HG03159 (cell line): ENCODE measurements at regions not wholly inside any gene's neighbourhood (a gene's known extent, or its start where the extent isn't known, plus 50 kb on each side); places are given as distances from the start of the nearest gene placed in this dataset.

Experiments
- ATAC-seq: cut with Tn5 transposase; IDR thresholded peaks from one replicate; pipeline ENCODE4 v1.9.1; 2021; ENCODE audit warnings: mild to moderate bottlenecking, moderate library complexity; ENCODE audit not compliant: unreplicated experiment

GRCh38 chr20:48284315-48284714 lies 499.0 kb upstream of the SULF2 start:
- no peak for ATAC-seq

- no peak for ATAC-seq
Measured at GRCh38 chr20:48283470-48284110, 498.3 kb upstream of the SULF2 start.

- no peak for ATAC-seq
Measured at GRCh38 chr20:48282591-48283228, 497.4 kb upstream of the SULF2 start.

GRCh38 chr20:48281501-48281900 lies 496.2 kb upstream of the SULF2 start:
- ATAC-seq, result no peak

- ATAC-seq, result no peak
Measured at GRCh38 chr20:48278961-48279481, 493.7 kb upstream of the SULF2 start.

GRCh38 chr20:48277266-48277665 lies 492.0 kb upstream of the SULF2 start:
- ATAC-seq, result no peak

GRCh38 chr20:48276021-48276342 lies 490.7 kb upstream of the SULF2 start:
- ATAC-seq, result no peak

GRCh38 chr20:48275286-48276020 lies 490.2 kb upstream of the SULF2 start:
- ATAC-seq, result no peak

GRCh38 chr20:48273843-48274242 lies 488.6 kb upstream of the SULF2 start:
- ATAC-seq, result no peak

GRCh38 chr20:48270885-48271284 lies 485.6 kb upstream of the SULF2 start:
- no peak for ATAC-seq

GRCh38 chr20:48267860-48268633 lies 482.8 kb upstream of the SULF2 start:
- ATAC-seq, result no peak

GRCh38 chr20:48266571-48266970 lies 481.3 kb upstream of the SULF2 start:
- no peak for ATAC-seq

GRCh38 chr20:48265791-48266190 lies 480.5 kb upstream of the SULF2 start:
- ATAC-seq, result no peak

- ATAC-seq, result no peak
Measured at GRCh38 chr20:48262955-48263354, 477.7 kb upstream of the SULF2 start.

- ATAC-seq, result no peak
Measured at GRCh38 chr20:48262466-48262865, 477.2 kb upstream of the SULF2 start.

GRCh38 chr20:48261398-48261910 lies 476.2 kb upstream of the SULF2 start:
- ATAC-seq, result no peak

GRCh38 chr20:48260129-48260756 lies 475.0 kb upstream of the SULF2 start:
- ATAC-seq, result no peak

- no peak for ATAC-seq
Measured at GRCh38 chr20:48259456-48259855, 474.2 kb upstream of the SULF2 start.

GRCh38 chr20:48257833-48258232 lies 472.6 kb upstream of the SULF2 start:
- no peak for ATAC-seq

- ATAC-seq, result no peak
Measured at GRCh38 chr20:48247961-48248360, 462.7 kb upstream of the SULF2 start.
